HepG2 (cell line): ENCODE measurements at regions not wholly inside any gene's neighbourhood (a gene's known extent, or its start where the extent isn't known, plus 50 kb on each side); places are given as distances from the start of the nearest gene placed in this dataset.

Source experiments
- ATAC-seq: fragments of 200-7000 bp; cut with Tn5 transposase; 3 replicates; pipeline ENCODE4 v1.9.1; 2020; ENCODE audit warnings: mild to moderate bottlenecking, moderate library complexity
- BruUV-seq: library from RNA; stranded (reverse); fragments of 400-500 nt; replicated peaks from 2 replicates; lab custom pipeline; 2021; lab: Mats Ljungman, UMichigan
- CTCF ChIA-PET: fragments of 300-600 bp; formaldehyde crosslinking; extraction: SDS; loops from one replicate; lab custom pipeline; 2021; ENCODE audit warnings: low total read pairs, inconsistent platforms, low intra/inter-chr PET ratio; lab: Yijun Ruan, JAX
- POLR2A ChIA-PET: fragments of 350-600 bp; sonication (Branson Sonifier 250); formaldehyde crosslinking; loops from one replicate; lab custom pipeline; 2020; ENCODE audit warnings: antibody characterized with exemption, inconsistent platforms; lab: Yijun Ruan, JAX
- DNase-seq: peaks from one replicate; pipeline ENCODE4 v3.0.0-alpha.2; 2015; ENCODE audit warnings: low spot score
- FAIRE-seq: peaks from 3 replicates; lab custom pipeline; 2011; peaks lifted over from hg19 to GRCh38; lab: Jason Lieb, UNC
- H2AFZ ChIP-seq: one replicate; pipeline ENCODE4 v1.6.1; 2011; ENCODE audit warnings: low read length, inconsistent platforms
- H3K27ac ChIP-seq: fragments of 300-600 bp; 3 replicates; pipeline ENCODE4 v1.8.0; 2011; ENCODE audit warnings: mixed run types, mild to moderate bottlenecking, mixed read lengths, low read length, inconsistent platforms; ENCODE audit not compliant: insufficient read depth; ENCODE audit errors: extremely low read length
- H3K27me3 ChIP-seq, 2 experiments: fragments of 200-600 bp in 1 of 2; 2 replicates in 1 of 2; 3 replicates in 1 of 2; pipeline versions ENCODE4 v1.6.0 to v1.8.0; 2011; ENCODE audit warnings: low read length in 2 of 2, mild to moderate bottlenecking in 2 of 2, moderate library complexity in 2 of 2, inconsistent platforms in 1 of 2; ENCODE audit not compliant: insufficient read depth in 2 of 2, control insufficient read depth in 1 of 2
- H3K36me3 ChIP-seq, 2 experiments: fragments of 200-600 bp in 1 of 2; replicated peaks in 1 of 2; 2 replicates in 1 of 2; 3 replicates in 1 of 2; pipeline versions ENCODE4 v1.5.1 to v1.8.0; 2011; ENCODE audit warnings: low read length in 2 of 2, inconsistent platforms in 1 of 2; ENCODE audit not compliant: insufficient read depth in 2 of 2, control insufficient read depth in 1 of 2
- H3K4me1 ChIP-seq: 2 replicates; pipeline ENCODE4 v1.5.1; 2012; ENCODE audit warnings: low read length, inconsistent platforms; ENCODE audit not compliant: insufficient read depth
- H3K4me2 ChIP-seq: 2 replicates; pipeline ENCODE4 v1.6.0; 2011; ENCODE audit warnings: low read depth, low read length, inconsistent platforms
- H3K4me3 ChIP-seq, 3 experiments: fragments of 200-600 bp in 1 of 3; sonication (generic), shearing (Covaris generic) in 1 of 3; replicated peaks in 1 of 3; 2 replicates each; pipeline ENCODE4 v1.5.1; 2011 to 2016; ENCODE audit warnings: low read length in 3 of 3, inconsistent platforms in 2 of 3, low read depth in 2 of 3, mild to moderate bottlenecking in 2 of 3, control low read depth in 1 of 3, mixed read lengths in 1 of 3; ENCODE audit not compliant: insufficient read depth in 1 of 3
- H3K79me2 ChIP-seq: one replicate; pipeline ENCODE4 v1.6.1; 2011; ENCODE audit warnings: low read length, inconsistent platforms; ENCODE audit not compliant: insufficient read depth
- H3K9ac ChIP-seq: 2 replicates; pipeline ENCODE4 v1.6.0; 2011; ENCODE audit warnings: mild to moderate bottlenecking, low read depth, low read length, inconsistent platforms; ENCODE audit not compliant: insufficient read depth
- H3K9me3 ChIP-seq: 2 replicates; pipeline ENCODE4 v1.5.1; 2012; ENCODE audit warnings: mild to moderate bottlenecking, low read length
- H4K20me1 ChIP-seq: 2 replicates; pipeline ENCODE4 v1.6.0; 2011; ENCODE audit warnings: inconsistent platforms, mild to moderate bottlenecking, low read length, moderate library complexity; ENCODE audit not compliant: insufficient read depth
- ADNP ChIP-seq: sonication (generic); formaldehyde crosslinking; IDR thresholded peaks from 2 replicates; pipeline ENCODE4 v1.4.0; 2020; ENCODE audit warnings: missing genetic modification reagents
- BCL6 ChIP-seq: IDR thresholded peaks from 2 replicates; pipeline ENCODE4 v1.6.1; 2016; ENCODE audit warnings: missing genetic modification reagents, missing compliant biosample characterization
- CBFB ChIP-seq: sonication (generic); formaldehyde crosslinking; IDR thresholded peaks from 2 replicates; pipeline ENCODE4 v1.4.0; 2020; ENCODE audit warnings: missing genetic modification reagents
- CREB1 ChIP-seq, 2 experiments: fragments of 450-650 bp in 1 of 2; IDR thresholded peaks; 2 replicates each; pipeline ENCODE4 v1.6.1; 2016 to 2017; ENCODE audit warnings: control low read depth in 1 of 2, mild to moderate bottlenecking in 1 of 2, missing compliant biosample characterization in 1 of 2, missing genetic modification characterization in 1 of 2
- KAT8 ChIP-seq: IDR thresholded peaks from 2 replicates; pipeline ENCODE4 v1.6.1; 2016; ENCODE audit warnings: missing genetic modification reagents, missing compliant biosample characterization
- KLF11 ChIP-seq: IDR thresholded peaks from 2 replicates; pipeline ENCODE4 v1.6.1; 2016; ENCODE audit warnings: missing compliant biosample characterization
- NFYB ChIP-seq: sonication (generic); formaldehyde crosslinking; IDR thresholded peaks from 2 replicates; pipeline ENCODE4 v1.4.0; 2020; ENCODE audit warnings: missing genetic modification reagents
- RBM22 ChIP-seq: fragments of 200-400 bp; formaldehyde crosslinking; optimal IDR thresholded peaks from 2 replicates; pipeline ENCODE3; 2017; ENCODE audit warnings: mild to moderate bottlenecking, low read length, moderate library complexity
- RNF219 ChIP-seq: sonication (generic); formaldehyde crosslinking; IDR thresholded peaks from 2 replicates; pipeline ENCODE4 v1.5.0; 2020; ENCODE audit warnings: mild to moderate bottlenecking, missing genetic modification reagents
- ZFP37 ChIP-seq: sonication (generic); formaldehyde crosslinking; IDR thresholded peaks from 2 replicates; pipeline ENCODE4 v1.4.0; 2020; ENCODE audit warnings: missing genetic modification reagents, borderline replicate concordance
- ZNF121 ChIP-seq: sonication (generic); formaldehyde crosslinking; IDR thresholded peaks from 2 replicates; pipeline ENCODE4 v1.5.0; 2020; ENCODE audit warnings: mild to moderate bottlenecking, missing genetic modification reagents
- ZNF17 ChIP-seq: sonication (generic); formaldehyde crosslinking; IDR thresholded peaks from 2 replicates; pipeline ENCODE4 v1.5.0; 2020; ENCODE audit warnings: mild to moderate bottlenecking, missing genetic modification reagents
- ZNF512B ChIP-seq: sonication (generic); formaldehyde crosslinking; IDR thresholded peaks from 2 replicates; pipeline ENCODE4 v1.5.1; 2020; ENCODE audit warnings: missing genetic modification reagents, mild to moderate bottlenecking, borderline replicate concordance
- WGBS: methylation state at CpG from one replicate; pipeline ENCODE4 v1.1.6; 2017; ENCODE audit warnings: low lambda C conversion rate; 5-methylcytosine and 5-hydroxymethylcytosine counted together
- in situ Hi-C: cut with HindIII; loops from 2 replicates; pipeline ENCODE4 v1.10.0; 2017; ENCODE audit warnings: low pct_unique_long_range_greater_than_20kb; ENCODE audit not compliant: extremely low pct_ligation_motif_present
- intact Hi-C: fragments of 100-400 bp; cut with micrococcal nuclease; formaldehyde crosslinking; loops from one replicate; pipeline ENCODE4 v1.10.0; 2022; ENCODE audit not compliant: unreplicated experiment

DNA sequence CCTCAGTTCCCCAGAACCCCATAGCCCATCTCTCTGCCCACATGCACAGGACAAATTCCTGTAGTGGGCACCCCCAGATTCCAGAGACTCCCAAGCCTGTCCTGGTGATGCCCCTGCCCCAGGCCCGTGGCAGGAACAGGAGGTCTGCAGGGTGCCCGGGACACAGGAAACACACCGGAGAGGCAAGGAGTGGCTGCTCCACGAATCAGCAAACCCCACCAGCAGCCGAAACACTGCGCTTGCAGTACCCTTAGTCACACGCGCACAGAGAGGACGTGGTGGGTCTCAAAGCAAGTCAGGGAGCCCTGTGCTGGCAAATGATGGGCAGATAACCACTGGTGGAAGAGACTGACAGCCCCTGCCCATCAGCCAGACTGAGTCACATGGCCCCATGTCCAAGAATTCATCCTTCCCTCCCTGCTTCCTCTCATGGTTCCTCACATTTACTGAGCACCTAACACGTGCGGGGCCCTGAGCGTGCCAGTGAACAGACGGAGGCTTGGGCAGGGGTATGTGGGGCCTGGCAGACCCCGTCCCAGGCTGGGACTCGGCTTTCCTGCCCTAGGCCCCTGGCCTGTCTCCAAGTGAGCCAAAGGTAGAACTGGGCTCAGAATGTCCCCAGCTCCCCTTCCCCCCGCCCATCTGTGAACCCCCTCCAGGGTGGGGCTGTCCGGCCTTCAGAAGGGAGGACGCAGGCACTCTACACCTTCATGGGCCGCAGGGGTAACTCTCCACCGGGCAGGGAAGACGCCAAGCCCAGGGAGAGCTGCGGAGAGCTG, 130.4 kb upstream of the IQSEC1 start:
- no TSS peak for BruUV-seq
- intact Hi-C loops (no loop called here), in situ Hi-C loops (no loop called here)
- no peaks in the 10 kb centered on the region; the same call in 1 of the 2 replicates for H3K4me1 ChIP-seq
- 97% methylated on average over 15 of the region's 22 CpGs for WGBS
- POLR2A ChIA-PET = no interaction called here
- no peak for ATAC-seq
- FAIRE-seq = no peak
- H2AFZ ChIP-seq = no peak overlapping the region
- H4K20me1 ChIP-seq = peaks cover 6% of the 10 kb centered on the region; the same call in 1 of the 2 replicates
- H3K9me3 ChIP-seq = no peaks in the 10 kb centered on the region
- no peak overlapping the region for H3K4me3 ChIP-seq
- H3K36me3 ChIP-seq = no peaks in the 10 kb centered on the region
- DNase-seq = no peak
- no peak overlapping the region for H3K27ac ChIP-seq
- H3K9ac ChIP-seq = no peak overlapping the region
- CTCF ChIA-PET = no interaction called here
- H3K27me3 ChIP-seq = no peaks in the 10 kb centered on the region
- H3K4me2 ChIP-seq = no peak overlapping the region
- no peaks in the 10 kb centered on the region for H3K79me2 ChIP-seq
- TF ChIP-seq RBM22 (peak; percentile 40), BCL6 (CRISPR knock-in tag) (no peak)

DNA sequence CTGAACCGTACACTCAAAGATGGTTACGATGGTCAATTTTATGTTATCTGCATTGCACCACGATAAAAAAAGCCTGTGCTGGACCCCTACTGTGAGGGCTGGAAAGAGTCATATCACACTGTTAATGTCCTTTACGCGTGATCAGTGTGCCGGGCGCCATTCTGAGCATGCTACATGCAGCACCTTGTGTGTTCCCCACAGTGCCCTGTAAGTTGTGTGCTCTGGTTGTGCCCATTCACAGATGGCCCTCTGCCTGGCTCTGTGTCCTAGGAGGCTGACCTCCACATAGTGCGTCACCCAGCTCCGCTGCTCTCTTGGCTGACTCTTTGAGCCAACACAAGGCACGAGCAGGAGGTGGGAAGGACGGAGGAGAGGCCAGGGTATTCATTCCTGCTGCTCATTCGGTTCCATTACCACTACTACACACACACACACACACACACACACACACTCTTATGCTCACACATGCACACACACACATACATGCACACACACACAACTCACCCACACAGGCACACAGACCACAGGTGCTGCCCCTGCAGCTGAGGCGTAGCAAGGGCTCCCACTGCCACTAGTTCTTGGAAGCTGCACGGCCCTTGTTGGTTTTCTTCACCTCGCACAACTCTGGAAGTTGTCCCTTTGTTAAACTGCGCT, 129.6 kb upstream of the IQSEC1 start:
- in situ Hi-C loops = no loop called here
- no TSS peak for BruUV-seq
- Histone ChIP-seq H3K79me2 (no peaks in the 10 kb centered on the region), H4K20me1 (peaks cover 2% of the 10 kb centered on the region; the same call in 1 of the 2 replicates), H3K27ac (no peak overlapping the region), H3K27me3 (no peaks in the 10 kb centered on the region), H3K9me3 (no peaks in the 10 kb centered on the region), H2AFZ (no peak overlapping the region), H3K36me3 (no peaks in the 10 kb centered on the region), H3K4me2 (no peak overlapping the region), H3K4me1 (no peaks in the 10 kb centered on the region; the same call in 1 of the 2 replicates), H3K9ac (no peak overlapping the region), H3K4me3 (no peak overlapping the region)
- WGBS = 96% methylated on average over 16 of the region's 16 CpGs
- POLR2A ChIA-PET = no interaction called here
- DNase-seq (no peak), FAIRE-seq (no peak), ATAC-seq (no peak)
- intact Hi-C loops = no loop called here
- CTCF ChIA-PET = no interaction called here
- TF ChIP-seq ZNF512B (CRISPR knock-in tag) (no peak), CREB1 (IDR thresholded peaks at IDR 0.05) (no peak), CREB1 (CRISPR knock-in tag; IDR thresholded peaks at IDR 0.05) (no peak), CBFB (CRISPR knock-in tag) (no peak), KLF11 (CRISPR knock-in tag) (no peak), ZFP37 (CRISPR knock-in tag) (no peak), ZNF121 (CRISPR knock-in tag) (no peak), ZNF17 (CRISPR knock-in tag) (no peak), NFYB (CRISPR knock-in tag) (no peak), KAT8 (no peak), RNF219 (CRISPR knock-in tag) (no peak), ADNP (CRISPR knock-in tag) (no peak)
